ENCODE measurements at regions not wholly inside any gene's neighbourhood (a gene's known extent, or its start where the extent isn't known, plus 50 kb on each side); places are given as distances from the start of the nearest gene placed in this dataset.
"Not testable (repeated sequence)": the region's sequence is repeated elsewhere in the genome, so short reads cannot be mapped to it uniquely, and the experiment has no call there.

GRCh38 chr1:229132706-229133105 lies 138.2 kb upstream of the RAB4A start:
- Histone ChIP-seq H4K20me1 (ENCODE audit: insufficient read depth) (no peaks in the 10 kb centered on the region), H3K36me3 (ENCODE audit: low read depth) (no peaks in the 10 kb centered on the region), H2AFZ (no peak overlapping the region), H3K79me2 (ENCODE audit: low read depth) (no peaks in the 10 kb centered on the region), H3F3A (ENCODE audit: insufficient read depth, low read depth) (no peaks in the 10 kb centered on the region), H3K4me3 (no peak overlapping the region), H3K4me2 (no peak overlapping the region), H3K9me2 (ENCODE audit: insufficient read depth) (no peaks in the 10 kb centered on the region), H3K9me3 (ENCODE audit: insufficient read depth, low read depth) (no peaks in the 10 kb centered on the region), H3K4me1 (replicated peaks; ENCODE audit: insufficient read depth) (no peaks in the 10 kb centered on the region), H3K27me3 (ENCODE audit: insufficient read depth, low read depth) (peaks cover 40% of the 10 kb centered on the region), H3K27ac (no peak overlapping the region)
- no TSS peak for BruUV-seq (replicated peaks)
- TF ChIP-seq EZH2 (IDR thresholded peaks at IDR 0.05; ENCODE audit: low read depth), result no peak
- no peak for TF ChIP-seq CTCF (conservative IDR thresholded peaks at IDR 0.05)
- DNase-seq, result no peak
- CTCF ChIA-PET, result no interaction called here
- POLR2A ChIA-PET (ENCODE audit: unreplicated experiment), result no interaction called here
- intact Hi-C loops (cut with micrococcal nuclease; ENCODE audit: unreplicated experiment), result no loop called here

DNA sequence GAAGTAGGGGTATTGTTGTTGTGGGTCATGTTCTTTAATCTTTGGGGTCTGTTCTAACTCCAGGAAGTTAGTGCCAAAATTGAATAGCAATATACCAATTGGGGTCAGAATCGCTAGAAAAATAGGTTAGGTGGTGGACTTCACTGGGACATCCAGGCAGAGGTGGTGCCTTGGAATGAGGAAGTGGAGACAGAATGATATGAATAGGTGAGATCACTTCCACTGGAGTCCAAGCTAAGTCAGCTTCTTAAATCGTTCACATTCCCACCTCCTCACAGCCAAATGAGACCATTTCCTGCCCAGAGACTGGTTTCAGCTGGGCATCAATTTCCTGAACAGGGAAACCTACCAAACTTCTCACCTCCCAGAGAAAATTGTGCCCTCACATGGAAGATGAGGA lies 137.8 kb upstream of the RAB4A start:
- H3K9me3 ChIP-seq (ENCODE audit: insufficient read depth, low read depth), result no peaks in the 10 kb centered on the region
- no peaks in the 10 kb centered on the region for H3K79me2 ChIP-seq (ENCODE audit: low read depth)
- H3F3A ChIP-seq (ENCODE audit: insufficient read depth, low read depth), result no peaks in the 10 kb centered on the region
- no peak overlapping the region for H3K4me3 ChIP-seq
- H3K27ac ChIP-seq, result no peak overlapping the region
- no peaks in the 10 kb centered on the region for H3K9me2 ChIP-seq (ENCODE audit: insufficient read depth)
- no peak for TF ChIP-seq EZH2 (IDR thresholded peaks at IDR 0.05; ENCODE audit: low read depth)
- no peak for TF ChIP-seq CTCF (conservative IDR thresholded peaks at IDR 0.05)
- H4K20me1 ChIP-seq (ENCODE audit: insufficient read depth), result no peaks in the 10 kb centered on the region
- BruUV-seq (replicated peaks), result no TSS peak
- ChIA-PET CTCF (no interaction called here), POLR2A (ENCODE audit: unreplicated experiment) (no interaction called here)
- H3K36me3 ChIP-seq (ENCODE audit: low read depth), result no peaks in the 10 kb centered on the region
- no peak overlapping the region for H3K4me2 ChIP-seq
- no peaks in the 10 kb centered on the region for H3K4me1 ChIP-seq (replicated peaks; ENCODE audit: insufficient read depth)
- DNase-seq, result no peak
- no peak overlapping the region for H2AFZ ChIP-seq
- H3K27me3 ChIP-seq (ENCODE audit: insufficient read depth, low read depth), result peaks cover 41% of the 10 kb centered on the region
- intact Hi-C loops (cut with micrococcal nuclease; ENCODE audit: unreplicated experiment), result no loop called here

DNA sequence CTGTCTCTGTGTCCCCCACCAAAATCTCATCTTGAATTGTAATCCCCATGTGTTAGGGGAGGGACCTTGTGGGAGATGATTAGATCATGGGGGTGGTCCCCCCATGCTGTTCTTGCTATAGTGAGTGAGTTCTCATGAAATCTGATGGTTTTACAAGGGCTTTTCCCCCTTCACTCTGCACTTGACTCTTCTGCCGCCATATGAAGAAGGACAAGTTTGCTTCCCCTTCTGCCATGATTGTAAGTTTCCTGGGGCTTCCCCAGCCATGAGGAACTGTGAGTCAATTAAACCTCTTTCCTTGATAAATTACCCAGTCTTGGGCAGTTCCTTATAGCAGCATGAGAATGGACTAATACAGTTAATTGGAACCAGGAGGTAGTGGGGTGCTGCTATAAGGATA lies 137.1 kb upstream of the RAB4A start:
- Histone ChIP-seq H3K9me3 (ENCODE audit: insufficient read depth, low read depth) (no peaks in the 10 kb centered on the region), H4K20me1 (ENCODE audit: insufficient read depth) (no peaks in the 10 kb centered on the region), H3K79me2 (ENCODE audit: low read depth) (no peaks in the 10 kb centered on the region), H3K27me3 (ENCODE audit: insufficient read depth, low read depth) (peaks cover 44% of the 10 kb centered on the region), H3K27ac (no peak overlapping the region), H3K9me2 (ENCODE audit: insufficient read depth) (no peaks in the 10 kb centered on the region), H3K36me3 (ENCODE audit: low read depth) (no peaks in the 10 kb centered on the region), H2AFZ (no peak overlapping the region), H3K4me3 (no peak overlapping the region), H3F3A (ENCODE audit: insufficient read depth, low read depth) (no peaks in the 10 kb centered on the region), H3K4me1 (replicated peaks; ENCODE audit: insufficient read depth) (no peaks in the 10 kb centered on the region), H3K4me2 (no peak overlapping the region)
- no peak for DNase-seq
- POLR2A ChIA-PET (ENCODE audit: unreplicated experiment), result no interaction called here
- intact Hi-C loops (cut with micrococcal nuclease; ENCODE audit: unreplicated experiment), result no loop called here
- no TSS peak for BruUV-seq (replicated peaks)
- CTCF ChIA-PET, result no interaction called here
- TF ChIP-seq EZH2 (IDR thresholded peaks at IDR 0.05; ENCODE audit: low read depth), result no peak
- TF ChIP-seq CTCF (conservative IDR thresholded peaks at IDR 0.05), result no peak

- intact Hi-C loops (cut with micrococcal nuclease; ENCODE audit: unreplicated experiment); H4K20me1 ChIP-seq (ENCODE audit: insufficient read depth); H2AFZ ChIP-seq; H3K9me2 ChIP-seq (ENCODE audit: insufficient read depth); H3K36me3 ChIP-seq (ENCODE audit: low read depth); DNase-seq; BruUV-seq (replicated peaks); H3K27ac ChIP-seq; H3K9me3 ChIP-seq (ENCODE audit: insufficient read depth, low read depth); H3K79me2 ChIP-seq (ENCODE audit: low read depth); H3F3A ChIP-seq (ENCODE audit: insufficient read depth, low read depth); H3K4me1 ChIP-seq (replicated peaks; ENCODE audit: insufficient read depth); H3K4me3 ChIP-seq; POLR2A ChIA-PET (ENCODE audit: unreplicated experiment); H3K4me2 ChIP-seq; CTCF ChIA-PET: not testable (repeated sequence)
- peaks cover 44% of the 10 kb centered on the region for H3K27me3 ChIP-seq (ENCODE audit: insufficient read depth, low read depth)
Measured at GRCh38 chr1:229134381-229135217, 136.3 kb upstream of the RAB4A start.

Measured in PC-9 (cell line).